ENCODE measurements at regions not wholly inside any gene's neighbourhood (a gene's known extent, or its start where the extent isn't known, plus 50 kb on each side); places are given as distances from the start of the nearest gene placed in this dataset.
"Not testable (repeated sequence)": the region's sequence is repeated elsewhere in the genome, so short reads cannot be mapped to it uniquely, and the experiment has no call there.

- intact Hi-C loops (cut with micrococcal nuclease): no loop called here
- Histone ChIP-seq H3K27ac (ENCODE audit: low read length) (no peak overlapping the region), H3K4me3 (ENCODE audit: low read length) (no peak overlapping the region), H3K79me2 (ENCODE audit: low read length) (no peaks in the 10 kb centered on the region), H3K4me1 (ENCODE audit: insufficient read depth, low read length) (peaks cover 13% of the 10 kb centered on the region), H3K9me3 (ENCODE audit: low read length) (no peaks in the 10 kb centered on the region), H3K27me3 (ENCODE audit: low read length) (no peaks in the 10 kb centered on the region), H2AFZ (ENCODE audit: low read length) (no peak overlapping the region), H3K36me3 (ENCODE audit: low read depth, low read length) (no peaks in the 10 kb centered on the region), H3F3A (ENCODE audit: low read length, unreplicated experiment) (no peaks in the 10 kb centered on the region), H3K9ac (ENCODE audit: low read length) (no peak overlapping the region), H3K4me2 (ENCODE audit: low read length) (no peak overlapping the region), H4K20me1 (ENCODE audit: low read length) (no peaks in the 10 kb centered on the region), H3K9me2 (replicated peaks; ENCODE audit: low read length) (no peaks in the 10 kb centered on the region)
- DNase-seq (peak; percentile 80), ATAC-seq (peak; percentile 74)
- no peak for TF ChIP-seq EZH2 (IDR thresholded peaks at IDR 0.05; ENCODE audit: low read length, unreplicated experiment)
- TF ChIP-seq CTCF (conservative IDR thresholded peaks at IDR 0.05; ENCODE audit: low read depth, low read length): no peak
- no peak for TF ChIP-seq EZH2phosphoT487 (IDR thresholded peaks at IDR 0.05; ENCODE audit: borderline replicate concordance, low read length)
- BruUV-seq (replicated peaks): no TSS peak
- ChIA-PET CTCF (no interaction called here), POLR2A (ENCODE audit: unreplicated experiment) (no interaction called here)
Observed at GRCh38 chr12:25701290-25701689, 148.2 kb upstream of the LMNTD1 start.

GRCh38 chr12:25702553-25702952 is 149.5 kb upstream of the LMNTD1 start:
- no peak for ATAC-seq
- no peak for TF ChIP-seq EZH2 (IDR thresholded peaks at IDR 0.05; ENCODE audit: low read length, unreplicated experiment)
- no peak for TF ChIP-seq CTCF (conservative IDR thresholded peaks at IDR 0.05; ENCODE audit: low read depth, low read length)
- no peak for TF ChIP-seq EZH2phosphoT487 (IDR thresholded peaks at IDR 0.05; ENCODE audit: borderline replicate concordance, low read length)
- no peaks in the 10 kb centered on the region for H3F3A ChIP-seq (ENCODE audit: low read length, unreplicated experiment)
- no peak overlapping the region for H3K4me2 ChIP-seq (ENCODE audit: low read length)
- no peak overlapping the region for H3K4me3 ChIP-seq (ENCODE audit: low read length)
- no TSS peak for BruUV-seq (replicated peaks)
- POLR2A ChIA-PET (ENCODE audit: unreplicated experiment): no interaction called here
- CTCF ChIA-PET: no interaction called here
- no peak overlapping the region for H3K27ac ChIP-seq (ENCODE audit: low read length)
- H3K36me3 ChIP-seq (ENCODE audit: low read depth, low read length): no peaks in the 10 kb centered on the region
- no peak overlapping the region for H2AFZ ChIP-seq (ENCODE audit: low read length)
- no peaks in the 10 kb centered on the region for H3K27me3 ChIP-seq (ENCODE audit: low read length)
- H3K9me2 ChIP-seq (replicated peaks; ENCODE audit: low read length): no peaks in the 10 kb centered on the region
- no peak overlapping the region for H3K9ac ChIP-seq (ENCODE audit: low read length)
- no peak for DNase-seq
- intact Hi-C loops (cut with micrococcal nuclease): no loop called here
- no peaks in the 10 kb centered on the region for H3K9me3 ChIP-seq (ENCODE audit: low read length)
- H3K4me1 ChIP-seq (ENCODE audit: insufficient read depth, low read length): peaks cover 13% of the 10 kb centered on the region
- no peaks in the 10 kb centered on the region for H3K79me2 ChIP-seq (ENCODE audit: low read length)
- no peaks in the 10 kb centered on the region for H4K20me1 ChIP-seq (ENCODE audit: low read length)

- Histone ChIP-seq H3K9me3 (ENCODE audit: low read length) (peaks cover 2% of the 10 kb centered on the region; the same call in 1 of the 2 replicates), H3K4me2 (ENCODE audit: low read length) (no peak overlapping the region), H2AFZ (ENCODE audit: low read length) (no peak overlapping the region), H3K4me1 (ENCODE audit: insufficient read depth, low read length) (peaks cover 7% of the 10 kb centered on the region), H3K9ac (ENCODE audit: low read length) (no peak overlapping the region), H3K27ac (ENCODE audit: low read length) (no peak overlapping the region), H4K20me1 (ENCODE audit: low read length) (no peaks in the 10 kb centered on the region), H3K9me2 (replicated peaks; ENCODE audit: low read length) (no peaks in the 10 kb centered on the region), H3K79me2 (ENCODE audit: low read length) (no peaks in the 10 kb centered on the region), H3F3A (ENCODE audit: low read length, unreplicated experiment) (no peaks in the 10 kb centered on the region), H3K27me3 (ENCODE audit: low read length) (no peaks in the 10 kb centered on the region), H3K4me3 (ENCODE audit: low read length) (no peak overlapping the region), H3K36me3 (ENCODE audit: low read depth, low read length) (no peaks in the 10 kb centered on the region)
- ChIA-PET CTCF (no interaction called here), POLR2A (ENCODE audit: unreplicated experiment) (no interaction called here)
- ATAC-seq: no peak
- intact Hi-C loops (cut with micrococcal nuclease): no loop called here
- no TSS peak for BruUV-seq (replicated peaks)
- no peak for DNase-seq
- TF ChIP-seq EZH2 (IDR thresholded peaks at IDR 0.05; ENCODE audit: low read length, unreplicated experiment) (no peak), CTCF (conservative IDR thresholded peaks at IDR 0.05; ENCODE audit: low read depth, low read length) (no peak), EZH2phosphoT487 (IDR thresholded peaks at IDR 0.05; ENCODE audit: borderline replicate concordance, low read length) (no peak)
Observed at GRCh38 chr12:25705261-25705660, 152.2 kb upstream of the LMNTD1 start.

GRCh38 chr12:25706646-25707045 is 153.6 kb upstream of the LMNTD1 start:
- H3K9ac ChIP-seq (ENCODE audit: low read length); H3K9me3 ChIP-seq (ENCODE audit: low read length); BruUV-seq (replicated peaks); H3F3A ChIP-seq (ENCODE audit: low read length, unreplicated experiment); POLR2A ChIA-PET (ENCODE audit: unreplicated experiment); DNase-seq; H3K79me2 ChIP-seq (ENCODE audit: low read length); H4K20me1 ChIP-seq (ENCODE audit: low read length); H3K4me3 ChIP-seq (ENCODE audit: low read length); intact Hi-C loops (cut with micrococcal nuclease); H3K27me3 ChIP-seq (ENCODE audit: low read length); H3K4me1 ChIP-seq (ENCODE audit: insufficient read depth, low read length); H3K27ac ChIP-seq (ENCODE audit: low read length); H3K36me3 ChIP-seq (ENCODE audit: low read depth, low read length); H3K9me2 ChIP-seq (replicated peaks; ENCODE audit: low read length); H2AFZ ChIP-seq (ENCODE audit: low read length); CTCF ChIA-PET; H3K4me2 ChIP-seq (ENCODE audit: low read length); ATAC-seq: not testable (repeated sequence)
